ENCODE measurements at regions not wholly inside any gene's neighbourhood (a gene's known extent, or its start where the extent isn't known, plus 50 kb on each side); places are given as distances from the start of the nearest gene placed in this dataset.
"Not testable (repeated sequence)": the region's sequence is repeated elsewhere in the genome, so short reads cannot be mapped to it uniquely, and the experiment has no call there.

DNA sequence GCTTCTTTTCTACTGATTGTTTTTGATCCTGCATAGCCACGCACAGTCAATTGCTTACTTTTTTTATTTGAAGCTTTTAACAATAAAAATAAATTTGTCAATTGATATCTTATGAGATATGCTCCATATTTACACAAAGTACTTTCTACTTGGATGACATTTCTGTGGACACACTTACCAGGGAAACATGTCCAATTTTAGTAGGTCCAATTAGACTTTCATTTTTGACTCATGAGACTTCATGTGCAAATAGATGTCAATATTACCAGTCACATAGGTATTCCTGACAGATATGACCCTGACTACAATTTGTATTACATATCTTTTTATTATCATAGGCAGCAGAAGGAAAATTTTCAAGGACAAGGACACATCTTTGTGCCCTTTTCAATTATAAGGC, 219.9 kb upstream of the ANKRD50 start:
- Histone ChIP-seq H4K20me1 (ENCODE audit: control insufficient read depth, insufficient read depth, low read depth, low read length) (no peaks in the 10 kb centered on the region), H3K4me2 (ENCODE audit: low read length) (no peak overlapping the region), H3K27me3 (ENCODE audit: control insufficient read depth, low read length) (no peaks in the 10 kb centered on the region), H3F3A (ENCODE audit: control insufficient read depth, insufficient read depth) (no peaks in the 10 kb centered on the region), H3K79me2 (ENCODE audit: control insufficient read depth, low read length) (no peaks in the 10 kb centered on the region), H3K36me3 (ENCODE audit: control insufficient read depth, low read length) (no peaks in the 10 kb centered on the region), H3K4me1 (ENCODE audit: control insufficient read depth, low read length) (no peaks in the 10 kb centered on the region), H3K4me3 (ENCODE audit: low read length) (no peak overlapping the region), H3K9me3 (ENCODE audit: control insufficient read depth, insufficient read depth, low read length) (no peaks in the 10 kb centered on the region), H3K9me2 (replicated peaks; ENCODE audit: control insufficient read depth, low read length) (no peaks in the 10 kb centered on the region), H3K27ac (ENCODE audit: low read depth, low read length) (no peak overlapping the region)
- TF ChIP-seq EZH2phosphoT487 (IDR thresholded peaks at IDR 0.05; ENCODE audit: borderline replicate concordance, low read length): no peak
- TF ChIP-seq, protein P1, sequence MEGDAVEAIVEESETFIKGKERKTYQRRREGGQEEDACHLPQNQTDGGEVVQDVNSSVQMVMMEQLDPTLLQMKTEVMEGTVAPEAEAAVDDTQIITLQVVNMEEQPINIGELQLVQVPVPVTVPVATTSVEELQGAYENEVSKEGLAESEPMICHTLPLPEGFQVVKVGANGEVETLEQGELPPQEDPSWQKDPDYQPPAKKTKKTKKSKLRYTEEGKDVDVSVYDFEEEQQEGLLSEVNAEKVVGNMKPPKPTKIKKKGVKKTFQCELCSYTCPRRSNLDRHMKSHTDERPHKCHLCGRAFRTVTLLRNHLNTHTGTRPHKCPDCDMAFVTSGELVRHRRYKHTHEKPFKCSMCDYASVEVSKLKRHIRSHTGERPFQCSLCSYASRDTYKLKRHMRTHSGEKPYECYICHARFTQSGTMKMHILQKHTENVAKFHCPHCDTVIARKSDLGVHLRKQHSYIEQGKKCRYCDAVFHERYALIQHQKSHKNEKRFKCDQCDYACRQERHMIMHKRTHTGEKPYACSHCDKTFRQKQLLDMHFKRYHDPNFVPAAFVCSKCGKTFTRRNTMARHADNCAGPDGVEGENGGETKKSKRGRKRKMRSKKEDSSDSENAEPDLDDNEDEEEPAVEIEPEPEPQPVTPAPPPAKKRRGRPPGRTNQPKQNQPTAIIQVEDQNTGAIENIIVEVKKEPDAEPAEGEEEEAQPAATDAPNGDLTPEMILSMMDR (IDR thresholded peaks at IDR 0.05; ENCODE audit: low read depth, low read length, poor library complexity, severe bottlenecking): no peak

DNA sequence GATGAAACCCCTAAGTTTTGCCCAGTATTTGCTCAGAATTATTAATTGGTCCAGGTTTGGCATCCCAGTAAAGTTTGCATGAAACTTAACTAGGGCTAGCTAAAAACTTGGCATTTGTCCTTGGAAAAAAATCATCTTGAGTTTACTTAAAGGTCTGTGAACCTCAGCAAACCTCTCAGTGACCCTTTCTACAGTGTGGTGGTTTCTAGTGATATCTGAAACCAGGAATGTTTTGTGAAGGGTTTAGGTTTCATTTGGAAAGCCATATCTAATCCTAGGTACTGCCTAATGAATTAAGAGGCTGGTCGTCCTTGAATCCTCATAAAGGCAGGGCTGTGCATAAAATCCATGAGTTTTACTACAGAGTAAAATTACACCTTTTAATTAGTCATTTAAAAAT, 218.5 kb upstream of the ANKRD50 start:
- Histone ChIP-seq H3F3A (ENCODE audit: control insufficient read depth, insufficient read depth) (no peaks in the 10 kb centered on the region), H3K4me3 (ENCODE audit: low read length) (no peak overlapping the region), H4K20me1 (ENCODE audit: control insufficient read depth, insufficient read depth, low read depth, low read length) (no peaks in the 10 kb centered on the region), H3K27ac (ENCODE audit: low read depth, low read length) (no peak overlapping the region), H3K36me3 (ENCODE audit: control insufficient read depth, low read length) (no peaks in the 10 kb centered on the region), H3K27me3 (ENCODE audit: control insufficient read depth, low read length) (no peaks in the 10 kb centered on the region), H3K4me2 (ENCODE audit: low read length) (no peak overlapping the region), H3K79me2 (ENCODE audit: control insufficient read depth, low read length) (no peaks in the 10 kb centered on the region), H3K9me2 (replicated peaks; ENCODE audit: control insufficient read depth, low read length) (no peaks in the 10 kb centered on the region), H3K4me1 (ENCODE audit: control insufficient read depth, low read length) (no peaks in the 10 kb centered on the region), H3K9me3 (ENCODE audit: control insufficient read depth, insufficient read depth, low read length) (no peaks in the 10 kb centered on the region)
- TF ChIP-seq, protein P1 (IDR thresholded peaks at IDR 0.05; ENCODE audit: low read depth, low read length, poor library complexity, severe bottlenecking): no peak

DNA sequence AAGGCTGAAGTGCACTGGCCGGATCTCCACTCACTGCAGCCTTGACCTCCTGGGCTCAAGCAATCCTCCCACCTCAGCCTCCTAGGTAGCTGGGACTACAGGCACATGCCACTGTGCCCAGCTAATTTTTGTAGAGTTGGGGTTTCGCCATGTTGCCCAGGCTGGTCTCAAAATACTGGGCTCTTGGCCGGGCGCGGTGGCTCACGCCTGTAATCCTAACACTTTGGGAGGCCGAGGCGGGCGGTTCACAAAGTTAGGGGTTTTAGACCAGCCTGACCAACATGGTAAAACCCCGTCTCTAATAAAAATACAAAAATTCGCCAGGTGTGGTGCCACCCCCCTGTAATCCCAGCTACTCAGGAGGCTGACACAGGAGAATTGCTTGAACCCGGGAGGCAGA, 210.2 kb upstream of the ANKRD50 start:
- H3K9me2 ChIP-seq (replicated peaks; ENCODE audit: control insufficient read depth, low read length); H3F3A ChIP-seq (ENCODE audit: control insufficient read depth, insufficient read depth); H3K27me3 ChIP-seq (ENCODE audit: control insufficient read depth, low read length); H4K20me1 ChIP-seq (ENCODE audit: control insufficient read depth, insufficient read depth, low read depth, low read length); H3K9me3 ChIP-seq (ENCODE audit: control insufficient read depth, insufficient read depth, low read length); H3K27ac ChIP-seq (ENCODE audit: low read depth, low read length); H3K4me1 ChIP-seq (ENCODE audit: control insufficient read depth, low read length); H3K79me2 ChIP-seq (ENCODE audit: control insufficient read depth, low read length); H3K4me3 ChIP-seq (ENCODE audit: low read length); H3K36me3 ChIP-seq (ENCODE audit: control insufficient read depth, low read length); H3K4me2 ChIP-seq (ENCODE audit: low read length): not testable (repeated sequence)

DNA sequence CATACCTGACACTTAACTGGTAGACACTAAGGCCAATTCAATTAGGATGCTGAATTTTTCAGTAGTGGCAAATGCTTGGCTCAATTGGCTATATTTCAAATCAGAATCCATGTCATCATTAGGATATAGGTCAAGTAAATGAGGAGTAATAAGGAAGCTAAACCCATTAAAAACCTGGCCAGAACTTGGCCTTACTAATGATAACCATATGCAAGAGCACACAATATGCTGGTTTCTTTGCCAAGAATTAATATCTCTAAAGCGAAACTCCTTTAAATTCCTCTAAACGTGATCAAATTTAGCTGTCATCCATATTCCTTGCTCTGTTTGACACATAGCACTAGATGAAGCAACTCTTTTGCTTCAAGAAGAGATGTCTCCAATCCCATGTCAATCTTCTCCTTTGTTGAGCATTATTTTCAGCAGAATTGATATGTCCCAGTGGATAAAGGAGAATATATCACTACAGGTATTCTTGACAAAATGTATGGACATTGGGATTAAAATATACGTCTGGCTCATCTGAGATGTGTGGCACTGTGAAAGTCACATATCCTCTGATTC, 206.1 kb upstream of the ANKRD50 start:
- Histone ChIP-seq H3K27me3 (ENCODE audit: control insufficient read depth, low read length) (no peaks in the 10 kb centered on the region), H3K4me3 (ENCODE audit: low read length) (no peak overlapping the region), H3K36me3 (ENCODE audit: control insufficient read depth, low read length) (no peaks in the 10 kb centered on the region), H3K27ac (ENCODE audit: low read depth, low read length) (no peak overlapping the region), H3F3A (ENCODE audit: control insufficient read depth, insufficient read depth) (no peaks in the 10 kb centered on the region), H3K9me3 (ENCODE audit: control insufficient read depth, insufficient read depth, low read length) (no peaks in the 10 kb centered on the region), H3K79me2 (ENCODE audit: control insufficient read depth, low read length) (no peaks in the 10 kb centered on the region), H3K4me1 (ENCODE audit: control insufficient read depth, low read length) (no peaks in the 10 kb centered on the region), H3K9me2 (replicated peaks; ENCODE audit: control insufficient read depth, low read length) (no peaks in the 10 kb centered on the region), H4K20me1 (ENCODE audit: control insufficient read depth, insufficient read depth, low read depth, low read length) (no peaks in the 10 kb centered on the region), H3K4me2 (ENCODE audit: low read length) (no peak overlapping the region)
- TF ChIP-seq, protein P1 (IDR thresholded peaks at IDR 0.05; ENCODE audit: low read depth, low read length, poor library complexity, severe bottlenecking): no peak

All from DOHH2 (cell line).